HCT116 (cell line): ENCODE measurements at regions not wholly inside any gene's neighbourhood (a gene's known extent, or its start where the extent isn't known, plus 50 kb on each side); places are given as distances from the start of the nearest gene placed in this dataset.

Experiments
- ATAC-seq: fragments of 200-7000 bp; cut with Tn5 transposase; 2 replicates; pipeline ENCODE4 v1.9.1; 2020; ENCODE audit warnings: mild to moderate bottlenecking, moderate library complexity
- BruUV-seq: library from RNA; stranded (reverse); fragments of 400-500 nt; replicated peaks from 2 replicates; lab custom pipeline; 2021; lab: Mats Ljungman, UMichigan
- CTCF ChIA-PET: fragments of 300-600 bp; sonication (Branson Sonifier 250); formaldehyde crosslinking; loops from one replicate; lab custom pipeline; 2021; ENCODE audit warnings: antibody characterized with exemption; lab: Charles Lee
- POLR2A ChIA-PET: fragments of 300-600, 350-600 bp; sonication (Branson Sonifier 250); formaldehyde crosslinking; loops from one replicate; lab custom pipeline; 2021; ENCODE audit warnings: antibody characterized with exemption; lab: Charles Lee
- RAD21 ChIA-PET, 2 experiments: fragments of 300-600 bp; sonication (Branson Sonifier 250); formaldehyde crosslinking; loops; one replicate each; lab custom pipeline; 2023; ENCODE audit warnings: low total read pairs in 2 of 2; ENCODE audit not compliant: uncharacterized antibody in 2 of 2, unreplicated experiment in 2 of 2, low non-redundant PET in 1 of 2; lab: Charles Lee
- DNase-seq: peaks from one replicate; pipeline ENCODE4 v3.0.0-alpha.2; 2010; ENCODE audit warnings: low read depth, low spot score
- H2AFZ ChIP-seq: fragments of 200-600 bp; shearing (Covaris generic), sonication (generic); 2 replicates; pipeline ENCODE4 v1.6.1; 2017; ENCODE audit warnings: low read depth, mixed run types, mixed read lengths, antibody characterized with exemption, low read length; ENCODE audit not compliant: poor library complexity, severe bottlenecking
- H3K27ac ChIP-seq: 2 replicates; pipeline ENCODE4 v1.5.1; 2012; ENCODE audit warnings: low read depth, low read length
- H3K27me3 ChIP-seq: fragments of 200-600 bp; sonication (generic); 2 replicates; pipeline ENCODE4 v1.6.1; 2016; ENCODE audit warnings: mixed run types, low read length, mixed read lengths; ENCODE audit not compliant: insufficient read depth
- H3K36me3 ChIP-seq, 2 experiments: fragments of 200-500 bp in 1 of 2; fragments of 200-600 bp in 1 of 2; sonication (Bioruptor generic) in 1 of 2; sonication (generic) in 1 of 2; 2 replicates each; pipeline versions ENCODE4 v1.5.1 to v1.6.1; 2014 to 2016; ENCODE audit warnings: low read length in 2 of 2, inconsistent platforms in 1 of 2, mixed read lengths in 1 of 2, mixed run types in 1 of 2; ENCODE audit not compliant: insufficient read depth in 2 of 2, control insufficient read depth in 1 of 2
- H3K4me1 ChIP-seq, 2 experiments: fragments of 200-600 bp in 1 of 2; sonication (generic) in 1 of 2; 2 replicates each; pipeline versions ENCODE4 v1.5.1 to v1.6.1; 2012 to 2017; ENCODE audit warnings: low read length in 2 of 2, inconsistent platforms in 1 of 2, mild to moderate bottlenecking in 1 of 2, mixed read lengths in 1 of 2, mixed run types in 1 of 2, moderate library complexity in 1 of 2; ENCODE audit not compliant: insufficient read depth in 2 of 2, control insufficient read depth in 1 of 2
- H3K4me2 ChIP-seq: fragments of 200-600 bp; sonication (generic); 2 replicates; pipeline ENCODE4 v1.6.1; 2017; ENCODE audit warnings: mixed run types, low read length, mixed read lengths
- H3K4me3 ChIP-seq, 2 experiments: fragments of 200-600 bp in 1 of 2; sonication (generic) in 1 of 2; replicated peaks in 1 of 2; 2 replicates each; pipeline ENCODE4 v1.5.1; 2011 to 2016; ENCODE audit warnings: low read length in 2 of 2, control low read depth in 1 of 2, low read depth in 1 of 2, mild to moderate bottlenecking in 1 of 2, mixed read lengths in 1 of 2, mixed run types in 1 of 2
- H3K79me2 ChIP-seq: fragments of 200-600 bp; sonication (generic); 2 replicates; pipeline ENCODE4 v1.6.1; 2017; ENCODE audit warnings: mild to moderate bottlenecking, mixed run types, low read length, moderate library complexity, mixed read lengths; ENCODE audit not compliant: insufficient read depth
- H3K9ac ChIP-seq: fragments of 200-600 bp; sonication (generic); 2 replicates; pipeline ENCODE4 v1.6.1; 2016; ENCODE audit warnings: low read length, mixed read lengths
- H3K9me2 ChIP-seq: fragments of 200-600 bp; sonication (generic), shearing (Covaris generic); 2 replicates; pipeline ENCODE4 v1.6.1; 2017; ENCODE audit warnings: mixed run types, mild to moderate bottlenecking, moderate library complexity; ENCODE audit not compliant: insufficient read depth
- H3K9me3 ChIP-seq, 2 experiments: fragments of 200-500 bp in 1 of 2; fragments of 200-600 bp in 1 of 2; sonication (Bioruptor generic) in 1 of 2; sonication (generic) in 1 of 2; 2 replicates each; pipeline ENCODE4 v1.6.1; 2014 to 2017; ENCODE audit warnings: low read length in 2 of 2, mixed read lengths in 2 of 2, inconsistent platforms in 1 of 2, low read depth in 1 of 2, mild to moderate bottlenecking in 1 of 2, mixed run types in 1 of 2, moderate library complexity in 1 of 2; ENCODE audit not compliant: control insufficient read depth in 1 of 2, insufficient read depth in 1 of 2
- H4K20me1 ChIP-seq: fragments of 200-600 bp; sonication (generic), shearing (Covaris generic); 2 replicates; pipeline ENCODE4 v1.6.1; 2017; ENCODE audit warnings: mixed run types, mild to moderate bottlenecking, moderate library complexity; ENCODE audit not compliant: insufficient read depth
- CEBPB ChIP-seq: IDR thresholded peaks from 2 replicates; pipeline ENCODE4 v1.6.1; 2012; ENCODE audit warnings: low read depth
- ELF1 ChIP-seq: IDR thresholded peaks from 2 replicates; pipeline ENCODE4 v1.6.1; 2012; ENCODE audit warnings: low read depth, borderline replicate concordance
- EZH2 ChIP-seq: fragments of 200-600 bp; sonication (generic); IDR thresholded peaks from 2 replicates; pipeline ENCODE4 v1.6.1; 2017; ENCODE audit warnings: antibody characterized with exemption, mixed run types
- EZH2phosphoT487 ChIP-seq: fragments of 200-600 bp; IDR thresholded peaks from 2 replicates; pipeline ENCODE4 v1.6.1; 2018; ENCODE audit warnings: antibody characterized with exemption, borderline replicate concordance
- FOSL1 ChIP-seq: IDR thresholded peaks from 2 replicates; pipeline ENCODE4 v1.6.1; 2012; ENCODE audit warnings: low read depth
- JUND ChIP-seq: IDR thresholded peaks from 2 replicates; pipeline ENCODE4 v1.6.1; 2012
- POLR2AphosphoS5 ChIP-seq: IDR thresholded peaks from 2 replicates; pipeline ENCODE4 v1.6.1; 2011; ENCODE audit warnings: mild to moderate bottlenecking, low read depth, low read length, moderate library complexity
- RAD21 ChIP-seq: IDR thresholded peaks from 2 replicates; pipeline ENCODE4 v1.6.1; 2012; ENCODE audit warnings: low read depth, mild to moderate bottlenecking
- SIN3A ChIP-seq: IDR thresholded peaks from 2 replicates; pipeline ENCODE4 v1.6.1; 2012; ENCODE audit warnings: low read depth
- SP1 ChIP-seq: IDR thresholded peaks from 2 replicates; pipeline ENCODE4 v1.6.1; 2012; ENCODE audit warnings: low read depth
- TCF7L2 ChIP-seq: IDR thresholded peaks from 2 replicates; pipeline ENCODE4 v1.7.0; 2011; ENCODE audit warnings: borderline replicate concordance, inconsistent platforms; ENCODE audit not compliant: insufficient read depth, insufficient read length; ENCODE audit errors: extremely low read depth
- YY1 ChIP-seq: IDR thresholded peaks from 2 replicates; pipeline ENCODE4 v1.6.1; 2011; ENCODE audit warnings: low read length, low read depth, moderate library complexity, mild to moderate bottlenecking; ENCODE audit not compliant: insufficient replicate concordance; ENCODE audit errors: extremely low read depth
- ZNF274 ChIP-seq: fragments of 200-500 bp; sonication (Bioruptor generic); IDR thresholded peaks from 2 replicates; pipeline ENCODE4 v1.6.1; 2014; ENCODE audit warnings: mild to moderate bottlenecking, low read depth, low read length, inconsistent platforms
- intact Hi-C: fragments of 100-400 bp; cut with micrococcal nuclease; formaldehyde crosslinking; loops from 2 replicates; pipeline ENCODE4 v1.10.0; 2022
- TF ChIP-seq, protein P1 (sequence below), 3 experiments: fragments of 200-600 bp in 1 of 3; sonication (generic) in 1 of 3; IDR thresholded peaks in 2 of 3; conservative IDR thresholded peaks in 1 of 3; 2 replicates each; pipeline ENCODE4 v1.5.1; 2012 to 2017; ENCODE audit warnings: low read depth in 2 of 3, low read length in 2 of 3, antibody characterized with exemption in 1 of 3, borderline replicate concordance in 1 of 3, control low read depth in 1 of 3, mild to moderate bottlenecking in 1 of 3, mixed read lengths in 1 of 3, mixed run types in 1 of 3, moderate library complexity in 1 of 3; ENCODE audit not compliant: insufficient read depth in 1 of 3
- TF ChIP-seq, protein P2 (sequence below): IDR thresholded peaks from 2 replicates; pipeline ENCODE4 v1.6.1; 2012; ENCODE audit warnings: low read depth
- TF ChIP-seq, protein P3 (sequence below): IDR thresholded peaks from 2 replicates; pipeline ENCODE4 v1.6.1; 2012
- TF ChIP-seq, protein P4 (sequence below): IDR thresholded peaks from 2 replicates; pipeline ENCODE4 v1.6.1; 2011; ENCODE audit warnings: mild to moderate bottlenecking, low read length, moderate library complexity; ENCODE audit not compliant: insufficient replicate concordance; ENCODE audit errors: extremely low read depth

DNA sequence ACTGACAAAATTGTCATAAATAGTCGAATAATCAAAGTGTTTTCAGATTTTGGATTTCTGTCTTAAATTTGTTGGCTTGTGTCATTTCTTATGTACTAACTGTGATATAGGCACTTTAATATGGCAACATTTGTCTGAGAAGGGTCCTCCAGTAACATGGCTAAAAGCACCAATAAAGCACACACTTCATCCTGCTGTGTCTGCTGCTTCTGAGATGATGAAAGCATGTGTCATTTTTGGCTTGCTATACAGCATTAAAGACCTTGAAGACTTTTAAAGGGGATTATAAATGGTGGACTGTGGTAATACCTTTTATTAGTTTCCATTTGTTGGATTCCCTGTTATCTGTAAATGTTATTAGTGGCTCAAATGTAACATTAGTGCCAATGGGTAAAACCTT lies 551.8 kb upstream of the GRID2 start:
- no peaks in the 10 kb centered on the region for H3K36me3 ChIP-seq
- ATAC-seq (no peak), DNase-seq (no peak)
- ChIA-PET RAD21 (no interaction called here), CTCF (no interaction called here), POLR2A (no interaction called here)
- H3K9me3 ChIP-seq = no peaks in the 10 kb centered on the region
- H3K4me1 ChIP-seq = peaks cover 0 to 3% of the 10 kb centered on the region in 2 experiments; a peak in 2 of 4 replicates
- no peaks in the 10 kb centered on the region for H4K20me1 ChIP-seq
- no peak overlapping the region for H3K4me3 ChIP-seq
- intact Hi-C loops = no loop called here
- no peaks in the 10 kb centered on the region for H3K27me3 ChIP-seq
- H2AFZ ChIP-seq = peak overlapping the region; percentile 34
- no peaks in the 10 kb centered on the region for H3K9me2 ChIP-seq
- no peaks in the 10 kb centered on the region for H3K79me2 ChIP-seq
- no peak overlapping the region for H3K27ac ChIP-seq
- no peak overlapping the region for H3K9ac ChIP-seq
- TF ChIP-seq CEBPB (no peak), POLR2AphosphoS5 (no peak), JUND (no peak), FOSL1 (no peak), EZH2 (no peak), ZNF274 (no peak), SP1 (no peak), RAD21 (no peak), SIN3A (no peak), ELF1 (no peak), YY1 (no peak), EZH2phosphoT487 (no peak), TCF7L2 (no peak)
- TF ChIP-seq, protein P1, sequence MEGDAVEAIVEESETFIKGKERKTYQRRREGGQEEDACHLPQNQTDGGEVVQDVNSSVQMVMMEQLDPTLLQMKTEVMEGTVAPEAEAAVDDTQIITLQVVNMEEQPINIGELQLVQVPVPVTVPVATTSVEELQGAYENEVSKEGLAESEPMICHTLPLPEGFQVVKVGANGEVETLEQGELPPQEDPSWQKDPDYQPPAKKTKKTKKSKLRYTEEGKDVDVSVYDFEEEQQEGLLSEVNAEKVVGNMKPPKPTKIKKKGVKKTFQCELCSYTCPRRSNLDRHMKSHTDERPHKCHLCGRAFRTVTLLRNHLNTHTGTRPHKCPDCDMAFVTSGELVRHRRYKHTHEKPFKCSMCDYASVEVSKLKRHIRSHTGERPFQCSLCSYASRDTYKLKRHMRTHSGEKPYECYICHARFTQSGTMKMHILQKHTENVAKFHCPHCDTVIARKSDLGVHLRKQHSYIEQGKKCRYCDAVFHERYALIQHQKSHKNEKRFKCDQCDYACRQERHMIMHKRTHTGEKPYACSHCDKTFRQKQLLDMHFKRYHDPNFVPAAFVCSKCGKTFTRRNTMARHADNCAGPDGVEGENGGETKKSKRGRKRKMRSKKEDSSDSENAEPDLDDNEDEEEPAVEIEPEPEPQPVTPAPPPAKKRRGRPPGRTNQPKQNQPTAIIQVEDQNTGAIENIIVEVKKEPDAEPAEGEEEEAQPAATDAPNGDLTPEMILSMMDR (IDR thresholded peaks at IDR 0.05 in 2 of 3, conservative IDR thresholded peaks at IDR 0.05 in 1 of 3; ENCODE audit: borderline replicate concordance in 1 of 3, insufficient read depth in 1 of 3, low read depth in 2 of 3, low read length in 2 of 3) = no peak
- TF ChIP-seq, protein P2, sequence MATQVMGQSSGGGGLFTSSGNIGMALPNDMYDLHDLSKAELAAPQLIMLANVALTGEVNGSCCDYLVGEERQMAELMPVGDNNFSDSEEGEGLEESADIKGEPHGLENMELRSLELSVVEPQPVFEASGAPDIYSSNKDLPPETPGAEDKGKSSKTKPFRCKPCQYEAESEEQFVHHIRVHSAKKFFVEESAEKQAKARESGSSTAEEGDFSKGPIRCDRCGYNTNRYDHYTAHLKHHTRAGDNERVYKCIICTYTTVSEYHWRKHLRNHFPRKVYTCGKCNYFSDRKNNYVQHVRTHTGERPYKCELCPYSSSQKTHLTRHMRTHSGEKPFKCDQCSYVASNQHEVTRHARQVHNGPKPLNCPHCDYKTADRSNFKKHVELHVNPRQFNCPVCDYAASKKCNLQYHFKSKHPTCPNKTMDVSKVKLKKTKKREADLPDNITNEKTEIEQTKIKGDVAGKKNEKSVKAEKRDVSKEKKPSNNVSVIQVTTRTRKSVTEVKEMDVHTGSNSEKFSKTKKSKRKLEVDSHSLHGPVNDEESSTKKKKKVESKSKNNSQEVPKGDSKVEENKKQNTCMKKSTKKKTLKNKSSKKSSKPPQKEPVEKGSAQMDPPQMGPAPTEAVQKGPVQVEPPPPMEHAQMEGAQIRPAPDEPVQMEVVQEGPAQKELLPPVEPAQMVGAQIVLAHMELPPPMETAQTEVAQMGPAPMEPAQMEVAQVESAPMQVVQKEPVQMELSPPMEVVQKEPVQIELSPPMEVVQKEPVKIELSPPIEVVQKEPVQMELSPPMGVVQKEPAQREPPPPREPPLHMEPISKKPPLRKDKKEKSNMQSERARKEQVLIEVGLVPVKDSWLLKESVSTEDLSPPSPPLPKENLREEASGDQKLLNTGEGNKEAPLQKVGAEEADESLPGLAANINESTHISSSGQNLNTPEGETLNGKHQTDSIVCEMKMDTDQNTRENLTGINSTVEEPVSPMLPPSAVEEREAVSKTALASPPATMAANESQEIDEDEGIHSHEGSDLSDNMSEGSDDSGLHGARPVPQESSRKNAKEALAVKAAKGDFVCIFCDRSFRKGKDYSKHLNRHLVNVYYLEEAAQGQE = no peak
- TF ChIP-seq, protein P3, sequence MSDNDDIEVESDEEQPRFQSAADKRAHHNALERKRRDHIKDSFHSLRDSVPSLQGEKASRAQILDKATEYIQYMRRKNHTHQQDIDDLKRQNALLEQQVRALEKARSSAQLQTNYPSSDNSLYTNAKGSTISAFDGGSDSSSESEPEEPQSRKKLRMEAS = no peak
- TF ChIP-seq, protein P4, sequence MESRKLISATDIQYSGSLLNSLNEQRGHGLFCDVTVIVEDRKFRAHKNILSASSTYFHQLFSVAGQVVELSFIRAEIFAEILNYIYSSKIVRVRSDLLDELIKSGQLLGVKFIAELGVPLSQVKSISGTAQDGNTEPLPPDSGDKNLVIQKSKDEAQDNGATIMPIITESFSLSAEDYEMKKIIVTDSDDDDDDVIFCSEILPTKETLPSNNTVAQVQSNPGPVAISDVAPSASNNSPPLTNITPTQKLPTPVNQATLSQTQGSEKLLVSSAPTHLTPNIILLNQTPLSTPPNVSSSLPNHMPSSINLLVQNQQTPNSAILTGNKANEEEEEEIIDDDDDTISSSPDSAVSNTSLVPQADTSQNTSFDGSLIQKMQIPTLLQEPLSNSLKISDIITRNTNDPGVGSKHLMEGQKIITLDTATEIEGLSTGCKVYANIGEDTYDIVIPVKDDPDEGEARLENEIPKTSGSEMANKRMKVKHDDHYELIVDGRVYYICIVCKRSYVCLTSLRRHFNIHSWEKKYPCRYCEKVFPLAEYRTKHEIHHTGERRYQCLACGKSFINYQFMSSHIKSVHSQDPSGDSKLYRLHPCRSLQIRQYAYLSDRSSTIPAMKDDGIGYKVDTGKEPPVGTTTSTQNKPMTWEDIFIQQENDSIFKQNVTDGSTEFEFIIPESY = no peak
- no TSS peak for BruUV-seq
- H3K4me2 ChIP-seq = no peak overlapping the region
